ENCODE measurements at regions not wholly inside any gene's neighbourhood (a gene's known extent, or its start where the extent isn't known, plus 50 kb on each side); places are given as distances from the start of the nearest gene placed in this dataset.

DNA sequence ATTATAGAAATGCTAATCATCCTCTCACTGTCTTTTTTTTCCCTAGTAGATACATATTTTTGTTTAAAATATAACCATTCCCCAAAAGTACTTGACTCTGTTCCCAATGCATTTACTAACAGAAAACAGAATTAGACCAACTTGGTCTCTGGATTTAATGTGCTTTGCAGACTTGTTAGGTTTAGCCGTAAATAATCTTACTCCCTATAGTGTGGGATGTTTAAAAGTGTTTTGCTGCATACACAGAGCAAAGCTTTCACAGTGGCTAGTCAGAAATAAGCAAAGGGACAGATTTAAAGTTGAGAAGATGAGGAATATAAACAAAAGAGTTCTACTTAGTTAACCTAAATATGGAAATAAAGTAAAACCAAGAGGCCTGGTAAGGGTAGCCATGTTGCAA lies 527.5 kb downstream of the HDGFL1 start:
- TF ChIP-seq, protein P1, sequence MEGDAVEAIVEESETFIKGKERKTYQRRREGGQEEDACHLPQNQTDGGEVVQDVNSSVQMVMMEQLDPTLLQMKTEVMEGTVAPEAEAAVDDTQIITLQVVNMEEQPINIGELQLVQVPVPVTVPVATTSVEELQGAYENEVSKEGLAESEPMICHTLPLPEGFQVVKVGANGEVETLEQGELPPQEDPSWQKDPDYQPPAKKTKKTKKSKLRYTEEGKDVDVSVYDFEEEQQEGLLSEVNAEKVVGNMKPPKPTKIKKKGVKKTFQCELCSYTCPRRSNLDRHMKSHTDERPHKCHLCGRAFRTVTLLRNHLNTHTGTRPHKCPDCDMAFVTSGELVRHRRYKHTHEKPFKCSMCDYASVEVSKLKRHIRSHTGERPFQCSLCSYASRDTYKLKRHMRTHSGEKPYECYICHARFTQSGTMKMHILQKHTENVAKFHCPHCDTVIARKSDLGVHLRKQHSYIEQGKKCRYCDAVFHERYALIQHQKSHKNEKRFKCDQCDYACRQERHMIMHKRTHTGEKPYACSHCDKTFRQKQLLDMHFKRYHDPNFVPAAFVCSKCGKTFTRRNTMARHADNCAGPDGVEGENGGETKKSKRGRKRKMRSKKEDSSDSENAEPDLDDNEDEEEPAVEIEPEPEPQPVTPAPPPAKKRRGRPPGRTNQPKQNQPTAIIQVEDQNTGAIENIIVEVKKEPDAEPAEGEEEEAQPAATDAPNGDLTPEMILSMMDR (IDR thresholded peaks at IDR 0.05) = no peak
- TF ChIP-seq EZH2 (IDR thresholded peaks at IDR 0.05) = no peak

Measured in neural progenitor cell (in vitro differentiated cells).